ENCODE measurements at regions not wholly inside any gene's neighbourhood (a gene's known extent, or its start where the extent isn't known, plus 50 kb on each side); places are given as distances from the start of the nearest gene placed in this dataset.

- ATAC-seq, result no peak
These were observed 743.7 kb upstream of the HS6ST1 start for GRCh38 chr2:129062146-129062912.

GRCh38 chr2:129067070-129067469, 748.4 kb upstream of the HS6ST1 start:
- Mint-ChIP-seq H3K9me3 (no peaks in the 10 kb centered on the region), H3K36me3 (no peaks in the 10 kb centered on the region), H3K4me1 (no peaks in the 10 kb centered on the region), H3K27me3 (ENCODE audit: low read depth) (no peaks in the 10 kb centered on the region), H3K27ac (no peak overlapping the region), H3K4me3 (no peak overlapping the region)
- POLR2A ChIA-PET, result no interaction called here
- DNase-seq (ENCODE audit: low spot score), result no peak
- no peak for ATAC-seq
- CTCF ChIA-PET, result no interaction called here
- TF ChIP-seq PRRX2 (CRISPR knock-in tag; IDR thresholded peaks at IDR 0.05), result no peak
- TF ChIP-seq FOXP1 (CRISPR knock-in tag; IDR thresholded peaks at IDR 0.05; ENCODE audit: borderline replicate concordance), result no peak
- no peak for TF ChIP-seq CBFB (CRISPR knock-in tag; IDR thresholded peaks at IDR 0.05; ENCODE audit: low read depth)
- no peak for TF ChIP-seq ZNF138 (CRISPR knock-in tag; conservative IDR thresholded peaks at IDR 0.05)
- TF ChIP-seq ETV6 (CRISPR knock-in tag; IDR thresholded peaks at IDR 0.05), result no peak
- no peak for TF ChIP-seq JAZF1 (CRISPR knock-in tag; IDR thresholded peaks at IDR 0.05)
- no peak for TF ChIP-seq GRHL2 (CRISPR knock-in tag; IDR thresholded peaks at IDR 0.05; ENCODE audit: insufficient replicate concordance, severe bottlenecking)
- TF ChIP-seq ZNF317 (CRISPR knock-in tag; IDR thresholded peaks at IDR 0.05; ENCODE audit: borderline replicate concordance, low read depth), result no peak
- no peak for TF ChIP-seq ZNF425 (CRISPR knock-in tag; conservative IDR thresholded peaks at IDR 0.05)
- no peak for TF ChIP-seq ESRRA (CRISPR knock-in tag; IDR thresholded peaks at IDR 0.05; ENCODE audit: borderline replicate concordance)
- TF ChIP-seq NFYB (CRISPR knock-in tag; conservative IDR thresholded peaks at IDR 0.05; ENCODE audit: low read depth), result no peak
- TF ChIP-seq ZNF232 (CRISPR knock-in tag; IDR thresholded peaks at IDR 0.05), result no peak
- no peak for TF ChIP-seq TCF7 (CRISPR knock-in tag; IDR thresholded peaks at IDR 0.05; ENCODE audit: low read depth)

More at GRCh38 chr2:129062146-129062912, 743.7 kb upstream of the HS6ST1 start:
- Mint-ChIP-seq H3K36me3 (no peaks in the 10 kb centered on the region), H3K27me3 (ENCODE audit: low read depth) (no peaks in the 10 kb centered on the region), H3K27ac (no peak overlapping the region), H3K4me3 (no peak overlapping the region), H3K4me1 (no peaks in the 10 kb centered on the region), H3K9me3 (no peaks in the 10 kb centered on the region)
- no peak for DNase-seq (ENCODE audit: low spot score)
- ChIA-PET POLR2A (no interaction called here), CTCF (no interaction called here)
- TF ChIP-seq NR2C2 (CRISPR knock-in tag; IDR thresholded peaks at IDR 0.05), result no peak
- no peak for TF ChIP-seq CBFB (CRISPR knock-in tag; IDR thresholded peaks at IDR 0.05; ENCODE audit: low read depth)
- no peak for TF ChIP-seq ZBTB43 (CRISPR knock-in tag; IDR thresholded peaks at IDR 0.05)
- TF ChIP-seq TP53 (CRISPR knock-in tag; IDR thresholded peaks at IDR 0.05), result no peak
- TF ChIP-seq HMGXB4 (CRISPR knock-in tag; IDR thresholded peaks at IDR 0.05), result no peak
- TF ChIP-seq GABPB1 (CRISPR knock-in tag; IDR thresholded peaks at IDR 0.05), result no peak
- TF ChIP-seq SMAD4 (CRISPR knock-in tag; IDR thresholded peaks at IDR 0.05), result no peak
- TF ChIP-seq SOX15 (CRISPR knock-in tag; IDR thresholded peaks at IDR 0.05), result no peak
- no peak for TF ChIP-seq HMGA2 (CRISPR knock-in tag; IDR thresholded peaks at IDR 0.05)
- no peak for TF ChIP-seq TCF7 (CRISPR knock-in tag; IDR thresholded peaks at IDR 0.05; ENCODE audit: low read depth)
- TF ChIP-seq E2F4 (CRISPR knock-in tag; IDR thresholded peaks at IDR 0.05; ENCODE audit: borderline replicate concordance, low read depth), result no peak
- TF ChIP-seq ATF3 (CRISPR knock-in tag; conservative IDR thresholded peaks at IDR 0.05), result no peak
- no peak for TF ChIP-seq NFATC4 (CRISPR knock-in tag; IDR thresholded peaks at IDR 0.05)
- TF ChIP-seq FOXP1 (CRISPR knock-in tag; IDR thresholded peaks at IDR 0.05; ENCODE audit: borderline replicate concordance), result no peak
- no peak for TF ChIP-seq PRRX2 (CRISPR knock-in tag; IDR thresholded peaks at IDR 0.05)
- TF ChIP-seq JUN (CRISPR knock-in tag; IDR thresholded peaks at IDR 0.05), result no peak
- TF ChIP-seq USF1 (CRISPR knock-in tag; IDR thresholded peaks at IDR 0.05), result no peak
